ENCODE measurements at regions not wholly inside any gene's neighbourhood (a gene's known extent, or its start where the extent isn't known, plus 50 kb on each side); places are given as distances from the start of the nearest gene placed in this dataset.

- no peak overlapping the region for H3K9ac ChIP-seq (ENCODE audit: low read length)
Observed at GRCh38 chr18:7497081-7497480, 70.0 kb upstream of the PTPRM start.

GRCh38 chr18:7511106-7511505, 56.0 kb upstream of the PTPRM start:
- Histone ChIP-seq H3K36me3 (ENCODE audit: control insufficient read depth, low read depth, low read length) (no peaks in the 10 kb centered on the region), H3K4me3 (ENCODE audit: low read length) (no peak overlapping the region), H3K27ac (ENCODE audit: low read length) (no peak overlapping the region), H3K9me3 (ENCODE audit: control insufficient read depth, low read depth, low read length) (no peaks in the 10 kb centered on the region), H3K4me1 (ENCODE audit: control insufficient read depth, low read depth, low read length) (peaks cover 25% of the 10 kb centered on the region), H3K27me3 (ENCODE audit: control insufficient read depth, insufficient read depth, low read length) (no peaks in the 10 kb centered on the region), H3K9ac (ENCODE audit: low read length) (no peak overlapping the region)

More at GRCh38 chr18:7497081-7497480, 70.0 kb upstream of the PTPRM start:
- Histone ChIP-seq H3K4me3 (ENCODE audit: low read length) (no peak overlapping the region), H3K9me3 (ENCODE audit: control insufficient read depth, low read depth, low read length) (no peaks in the 10 kb centered on the region), H3K27me3 (ENCODE audit: control insufficient read depth, insufficient read depth, low read length) (no peaks in the 10 kb centered on the region), H3K4me1 (ENCODE audit: control insufficient read depth, low read depth, low read length) (no peaks in the 10 kb centered on the region), H3K27ac (ENCODE audit: low read length) (no peak overlapping the region), H3K36me3 (ENCODE audit: control insufficient read depth, low read depth, low read length) (no peaks in the 10 kb centered on the region)

GRCh38 chr18:7512348-7512747, 54.8 kb upstream of the PTPRM start:
- no peak overlapping the region for H3K4me3 ChIP-seq (ENCODE audit: low read length)

DNA sequence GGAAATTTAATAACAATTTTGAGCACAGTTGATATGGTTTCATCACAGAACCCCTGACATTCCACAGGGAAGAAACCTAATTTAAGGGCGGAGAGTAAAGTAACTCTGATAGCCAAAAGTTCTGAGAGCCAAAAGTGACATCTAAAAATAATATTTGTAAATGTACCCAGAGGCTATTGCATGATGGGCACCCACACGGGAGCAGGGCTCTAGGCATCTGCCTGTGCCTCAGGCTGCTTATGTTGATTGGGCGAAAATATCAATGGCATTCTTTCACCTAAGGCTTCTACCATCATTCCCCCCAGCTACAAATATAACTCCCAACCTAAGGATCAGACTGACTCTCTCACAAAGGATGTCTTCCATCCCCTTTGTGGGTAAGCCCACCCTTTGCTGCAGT, 54.1 kb upstream of the PTPRM start:
- no peak overlapping the region for H3K9ac ChIP-seq (ENCODE audit: low read length)
- H3K9me3 ChIP-seq (ENCODE audit: control insufficient read depth, low read depth, low read length), result no peaks in the 10 kb centered on the region
- H3K27ac ChIP-seq (ENCODE audit: low read length), result no peak overlapping the region
- no peaks in the 10 kb centered on the region for H3K27me3 ChIP-seq (ENCODE audit: control insufficient read depth, insufficient read depth, low read length)
- H3K36me3 ChIP-seq (ENCODE audit: control insufficient read depth, low read depth, low read length), result no peaks in the 10 kb centered on the region
- H3K4me3 ChIP-seq (ENCODE audit: low read length), result no peak overlapping the region
- peaks cover 35% of the 10 kb centered on the region for H3K4me1 ChIP-seq (ENCODE audit: control insufficient read depth, low read depth, low read length)

More at GRCh38 chr18:7512348-7512747, 54.8 kb upstream of the PTPRM start:
- Histone ChIP-seq H3K27ac (ENCODE audit: low read length) (no peak overlapping the region), H3K9me3 (ENCODE audit: control insufficient read depth, low read depth, low read length) (no peaks in the 10 kb centered on the region), H3K36me3 (ENCODE audit: control insufficient read depth, low read depth, low read length) (no peaks in the 10 kb centered on the region), H3K9ac (ENCODE audit: low read length) (no peak overlapping the region), H3K27me3 (ENCODE audit: control insufficient read depth, insufficient read depth, low read length) (no peaks in the 10 kb centered on the region), H3K4me1 (ENCODE audit: control insufficient read depth, low read depth, low read length) (peaks cover 35% of the 10 kb centered on the region)

DNA sequence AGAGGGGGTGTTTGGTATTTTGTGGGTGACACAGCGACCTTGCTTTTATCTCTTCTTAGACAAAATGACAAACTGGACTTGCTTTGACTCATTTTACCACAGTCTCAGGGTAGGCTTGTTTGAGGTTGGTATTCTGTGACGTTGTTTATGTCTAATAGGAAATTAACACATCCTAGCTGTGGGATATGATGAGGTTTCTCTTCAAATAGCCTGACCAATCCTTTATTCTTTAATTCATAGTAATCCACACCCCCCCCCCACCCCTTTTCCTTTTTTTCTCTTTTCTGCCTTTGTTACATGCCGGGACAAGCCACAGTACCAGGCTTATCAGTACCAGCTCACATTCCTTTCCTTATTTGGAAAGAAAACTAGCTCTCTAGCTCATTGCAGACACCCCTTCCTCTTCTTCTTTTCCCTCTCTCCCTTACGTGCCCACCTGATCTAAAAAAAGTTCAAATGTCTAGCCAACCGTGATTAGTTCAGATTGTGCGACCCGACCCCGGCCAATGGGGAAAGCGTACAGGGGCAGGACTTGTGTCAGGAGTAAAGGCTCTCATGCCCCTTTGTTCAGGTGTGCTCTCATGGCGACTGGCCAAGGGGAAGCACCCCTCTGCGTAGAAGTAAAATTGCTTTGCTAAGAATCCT, 52.2 kb upstream of the PTPRM start:
- Histone ChIP-seq H3K36me3 (ENCODE audit: control insufficient read depth, low read depth, low read length) (no peaks in the 10 kb centered on the region), H3K9me3 (ENCODE audit: control insufficient read depth, low read depth, low read length) (no peaks in the 10 kb centered on the region), H3K27ac (ENCODE audit: low read length) (peak overlapping the region; percentile 67), H3K27me3 (ENCODE audit: control insufficient read depth, insufficient read depth, low read length) (no peaks in the 10 kb centered on the region), H3K9ac (ENCODE audit: low read length) (no peak overlapping the region), H3K4me1 (ENCODE audit: control insufficient read depth, low read depth, low read length) (peaks cover 35% of the 10 kb centered on the region), H3K4me3 (ENCODE audit: low read length) (no peak overlapping the region)

DNA sequence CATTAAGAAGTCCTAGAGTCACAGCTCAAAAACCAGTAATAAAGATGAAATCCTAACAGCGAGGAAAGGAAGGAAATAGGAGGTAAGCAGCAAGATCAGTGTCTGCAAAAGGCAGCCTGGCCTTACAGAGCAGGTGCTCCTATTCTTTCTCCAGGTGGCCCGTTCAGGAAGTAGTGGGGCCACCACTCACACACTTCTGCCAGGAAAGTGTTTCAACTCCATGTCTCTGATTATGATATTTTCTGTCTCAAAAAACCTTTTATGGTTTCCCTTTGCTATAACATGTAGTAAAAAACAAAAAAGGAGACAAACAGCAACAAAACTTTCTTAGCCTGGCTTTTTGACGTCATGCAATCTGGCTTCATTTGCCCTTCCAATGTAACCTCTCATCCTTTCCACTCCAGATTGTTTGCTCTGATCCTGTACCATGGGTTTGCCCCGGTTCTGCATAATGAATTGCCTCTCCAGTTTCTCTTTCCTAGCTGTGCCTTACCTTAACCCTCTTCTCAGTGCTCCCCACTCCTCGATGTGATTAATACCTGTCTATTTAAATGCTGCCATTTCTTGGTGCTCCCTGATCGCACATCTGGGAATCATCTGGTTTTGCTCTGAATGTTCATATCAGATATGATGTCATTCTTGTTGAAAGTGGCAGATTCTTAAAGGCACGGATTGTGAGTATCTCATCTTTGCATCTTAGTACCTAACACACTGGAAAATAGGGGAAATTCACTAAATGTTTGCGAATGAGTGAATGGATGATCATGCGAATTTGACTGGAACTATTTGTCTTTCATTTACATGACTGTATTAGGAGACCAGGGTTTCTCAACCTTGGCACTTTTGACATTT, 50.6 kb upstream of the PTPRM start:
- Histone ChIP-seq H3K9me3 (ENCODE audit: control insufficient read depth, low read depth, low read length) (no peaks in the 10 kb centered on the region), H3K4me1 (ENCODE audit: control insufficient read depth, low read depth, low read length) (peaks cover 35% of the 10 kb centered on the region), H3K27me3 (ENCODE audit: control insufficient read depth, insufficient read depth, low read length) (no peaks in the 10 kb centered on the region), H3K36me3 (ENCODE audit: control insufficient read depth, low read depth, low read length) (no peaks in the 10 kb centered on the region), H3K9ac (ENCODE audit: low read length) (no peak overlapping the region), H3K4me3 (ENCODE audit: low read length) (no peak overlapping the region), H3K27ac (ENCODE audit: low read length) (no peak overlapping the region)

All from iPS-18a (cell line).